Lower leg skin (tissue), 3 donors: ENCODE measurements at regions not wholly inside any gene's neighbourhood (a gene's known extent, or its start where the extent isn't known, plus 50 kb on each side); places are given as distances from the start of the nearest gene placed in this dataset.
"Not testable (repeated sequence)": the region's sequence is repeated elsewhere in the genome, so short reads cannot be mapped to it uniquely, and the experiment has no call there.

Source experiments
- CTCF ChIP-seq, 3 donors: fragments of 450-650 bp; IDR thresholded peaks; one replicate each; pipeline ENCODE4 v1.5.1; 2016; ENCODE audit warnings: antibody characterized with exemption in 3 of 3, mild to moderate bottlenecking in 3 of 3, moderate library complexity in 2 of 3
- POLR2A ChIP-seq, 2 donors: fragments of 450-650 bp; IDR thresholded peaks; one replicate each; pipeline ENCODE4 v1.6.1; 2016 to 2017; ENCODE audit warnings: antibody characterized with exemption in 2 of 2, mild to moderate bottlenecking in 1 of 2, moderate library complexity in 1 of 2

GRCh38 chr2:111423184-111423583 lies 302.5 kb downstream of the BCL2L11 start:
- TF ChIP-seq CTCF, POLR2A (IDR thresholded peaks at IDR 0.05): not testable (repeated sequence)
